CD8-positive, alpha-beta memory T cell (primary cell): ENCODE measurements at regions not wholly inside any gene's neighbourhood (a gene's known extent, or its start where the extent isn't known, plus 50 kb on each side); places are given as distances from the start of the nearest gene placed in this dataset.
A peak's percentile ranks its signal among the peaks of the same experiment; 100 is the strongest.

ENCODE experiments used
- CTCF ChIA-PET: fragments of 350-600 bp; sonication (Branson Sonifier 250); formaldehyde crosslinking; loops from one replicate; lab custom pipeline; 2021; ENCODE audit warnings: antibody characterized with exemption; lab: Charles Lee
- POLR2A ChIA-PET: fragments of 350-600 bp; sonication (Branson Sonifier 250); formaldehyde crosslinking; loops from one replicate; lab custom pipeline; 2021; ENCODE audit warnings: antibody characterized with exemption; lab: Charles Lee
- DNase-seq, 5 donors: peaks; one replicate each; pipeline versions ENCODE4 v3.0.0 to v3.0.0-alpha.2; 2020 to 2022; ENCODE audit warnings: mixed read lengths in 1 of 5
- H3K27ac ChIP-seq: one replicate; pipeline ENCODE4 v1.7.0; 2013; ENCODE audit warnings: low read depth, mild to moderate bottlenecking, low read length, moderate library complexity
- H3K27me3 ChIP-seq: 2 replicates; pipeline ENCODE4 v1.7.0; 2013; ENCODE audit warnings: low read length, mild to moderate bottlenecking; ENCODE audit not compliant: insufficient read depth, poor library complexity, severe bottlenecking
- H3K36me3 ChIP-seq: 2 replicates; pipeline ENCODE4 v1.7.0; 2013; ENCODE audit warnings: mild to moderate bottlenecking, low read length, moderate library complexity; ENCODE audit not compliant: insufficient read depth
- H3K4me1 ChIP-seq: 2 replicates; pipeline ENCODE4 v1.7.0; 2013; ENCODE audit warnings: mild to moderate bottlenecking, low read length, moderate library complexity; ENCODE audit not compliant: insufficient read depth
- H3K4me3 ChIP-seq: 2 replicates; pipeline ENCODE4 v1.7.0; 2013; ENCODE audit warnings: mild to moderate bottlenecking, low read length
- H3K9me3 ChIP-seq: 2 replicates; pipeline ENCODE4 v1.7.0; 2013; ENCODE audit warnings: mild to moderate bottlenecking, low read length
- H3K27ac Mint-ChIP-seq, 8 donors: one replicate each; pipeline ENCODE4 v1.8.0; 2020 to 2021; ENCODE audit warnings: mixed read lengths in 8 of 8, mild to moderate bottlenecking in 6 of 8, inconsistent platforms in 3 of 8, moderate library complexity in 3 of 8
- H3K27me3 Mint-ChIP-seq, 2 donors: one replicate each; pipeline ENCODE4 v1.8.0; 2020 to 2021; ENCODE audit warnings: mixed read lengths in 2 of 2, mild to moderate bottlenecking in 1 of 2, moderate library complexity in 1 of 2
- H3K36me3 Mint-ChIP-seq, 3 donors: one replicate each; pipeline ENCODE4 v1.8.0; 2020 to 2021; ENCODE audit warnings: mixed read lengths in 3 of 3, inconsistent platforms in 1 of 3, mild to moderate bottlenecking in 1 of 3
- H3K4me1 Mint-ChIP-seq, 3 donors: one replicate each; pipeline ENCODE4 v1.8.0; 2020 to 2021; ENCODE audit warnings: mixed read lengths in 3 of 3, inconsistent platforms in 1 of 3, mild to moderate bottlenecking in 1 of 3
- H3K4me3 Mint-ChIP-seq, 7 donors: one replicate each; pipeline ENCODE4 v1.8.0; 2020 to 2021; ENCODE audit warnings: mixed read lengths in 7 of 7, mild to moderate bottlenecking in 6 of 7, moderate library complexity in 4 of 7, inconsistent platforms in 2 of 7
- H3K9me3 Mint-ChIP-seq, 5 donors: one replicate each; pipeline ENCODE4 v1.8.0; 2020 to 2022; ENCODE audit warnings: mixed read lengths in 5 of 5, mild to moderate bottlenecking in 3 of 5, moderate library complexity in 2 of 5, inconsistent platforms in 1 of 5

DNA sequence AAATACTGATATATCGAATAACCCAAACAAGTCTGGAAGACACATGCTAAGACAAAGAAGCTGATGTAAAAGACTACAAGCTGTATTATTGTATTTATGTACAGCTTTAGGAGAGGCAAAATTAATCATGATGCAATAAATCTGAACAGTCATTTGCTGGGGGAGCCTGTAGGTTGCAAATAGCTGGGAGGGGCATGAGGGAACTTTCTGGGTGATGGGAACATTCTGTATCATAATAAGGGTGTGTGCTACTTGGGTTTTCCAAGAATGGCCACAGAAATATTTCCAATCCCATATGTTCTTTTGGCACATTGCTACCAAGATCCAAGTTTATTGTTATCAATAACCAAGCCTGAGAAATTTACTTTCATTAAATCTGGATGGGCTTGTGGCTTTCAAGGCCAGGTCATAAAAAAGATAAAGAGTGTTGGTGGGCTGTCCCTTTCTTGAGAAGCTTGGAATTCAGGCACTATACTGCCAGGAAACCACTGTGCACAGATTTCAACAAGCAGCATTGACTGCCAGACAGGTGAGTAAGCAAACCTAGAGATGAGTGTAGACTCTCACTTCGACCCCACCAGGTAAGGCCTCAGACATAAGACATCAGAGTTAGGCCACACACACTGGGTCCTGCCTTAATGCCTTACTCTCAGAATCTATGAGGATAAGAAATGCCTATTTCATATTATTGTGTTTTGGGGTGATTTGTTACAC lies 629.7 kb upstream of the FZD8 start:
- Histone ChIP-seq H3K4me1 (no peaks in the 10 kb centered on the region), H3K36me3 (no peaks in the 10 kb centered on the region), H3K4me3 (no peak overlapping the region), H3K9me3 (no peaks in the 10 kb centered on the region), H3K27ac (no peak overlapping the region), H3K27me3 (no peaks in the 10 kb centered on the region)
- Mint-ChIP-seq H3K4me3 (no peak overlapping the region), H3K9me3 (peaks cover 5 to 24% (median 12%) of the 10 kb centered on the region in 5 donors), H3K4me1 (no peaks in the 10 kb centered on the region), H3K36me3 (peaks cover 0 to 1% (median 0%) of the 10 kb centered on the region in 3 donors), H3K27me3 (no peaks in the 10 kb centered on the region), H3K27ac (no peak overlapping the region)
- ChIA-PET CTCF (no interaction called here), POLR2A (no interaction called here)
- DNase-seq, result no peak

GRCh38 chr10:36269222-36269621 lies 627.1 kb upstream of the FZD8 start:
- H3K27me3 Mint-ChIP-seq, result no peaks in the 10 kb centered on the region
- peaks cover 2 to 13% (median 8%) of the 10 kb centered on the region in 5 donors for H3K9me3 Mint-ChIP-seq
- no peaks in the 10 kb centered on the region for H3K4me1 ChIP-seq
- H3K9me3 ChIP-seq, result no peaks in the 10 kb centered on the region
- peak overlapping the region in 1 of 8 donors; percentile 58 for H3K27ac Mint-ChIP-seq
- DNase-seq, result no peak
- no peak overlapping the region for H3K4me3 Mint-ChIP-seq
- no peaks in the 10 kb centered on the region for H3K4me1 Mint-ChIP-seq
- ChIA-PET CTCF (no interaction called here), POLR2A (no interaction called here)
- no peak overlapping the region for H3K27ac ChIP-seq
- H3K27me3 ChIP-seq, result no peaks in the 10 kb centered on the region
- no peak overlapping the region for H3K4me3 ChIP-seq
- no peaks in the 10 kb centered on the region for H3K36me3 ChIP-seq
- peaks cover 0 to 1% (median 0%) of the 10 kb centered on the region in 3 donors for H3K36me3 Mint-ChIP-seq

GRCh38 chr10:36266923-36267322 lies 624.8 kb upstream of the FZD8 start:
- Histone ChIP-seq H3K4me1 (no peaks in the 10 kb centered on the region), H3K27ac (no peak overlapping the region), H3K4me3 (no peak overlapping the region), H3K36me3 (no peaks in the 10 kb centered on the region), H3K9me3 (no peaks in the 10 kb centered on the region), H3K27me3 (no peaks in the 10 kb centered on the region)
- Mint-ChIP-seq H3K27ac (no peak overlapping the region), H3K4me3 (no peak overlapping the region), H3K9me3 (peaks cover 4 to 19% (median 11%) of the 10 kb centered on the region in 5 donors), H3K27me3 (no peaks in the 10 kb centered on the region), H3K36me3 (peaks cover 0 to 1% (median 0%) of the 10 kb centered on the region in 3 donors), H3K4me1 (no peaks in the 10 kb centered on the region)
- DNase-seq, result no peak
- ChIA-PET CTCF (no interaction called here), POLR2A (no interaction called here)

GRCh38 chr10:36265741-36266140 lies 623.6 kb upstream of the FZD8 start:
- DNase-seq, result no peak
- Histone ChIP-seq H3K27me3 (no peaks in the 10 kb centered on the region), H3K36me3 (no peaks in the 10 kb centered on the region), H3K4me1 (no peaks in the 10 kb centered on the region), H3K27ac (no peak overlapping the region), H3K4me3 (no peak overlapping the region), H3K9me3 (no peaks in the 10 kb centered on the region)
- Mint-ChIP-seq H3K9me3 (peaks cover 7 to 19% (median 11%) of the 10 kb centered on the region in 5 donors), H3K4me1 (no peaks in the 10 kb centered on the region), H3K4me3 (no peak overlapping the region), H3K27me3 (no peaks in the 10 kb centered on the region), H3K27ac (no peak overlapping the region), H3K36me3 (peaks cover 0 to 1% (median 0%) of the 10 kb centered on the region in 3 donors)
- POLR2A ChIA-PET, result no interaction called here
- CTCF ChIA-PET, result no interaction called here

- Histone ChIP-seq H3K36me3 (no peaks in the 10 kb centered on the region), H3K27me3 (no peaks in the 10 kb centered on the region), H3K9me3 (no peaks in the 10 kb centered on the region), H3K4me1 (no peaks in the 10 kb centered on the region), H3K27ac (no peak overlapping the region), H3K4me3 (no peak overlapping the region)
- CTCF ChIA-PET, result no interaction called here
- H3K27me3 Mint-ChIP-seq, result no peaks in the 10 kb centered on the region
- H3K4me3 Mint-ChIP-seq, result no peak overlapping the region
- no peaks in the 10 kb centered on the region for H3K4me1 Mint-ChIP-seq
- H3K27ac Mint-ChIP-seq, result no peak overlapping the region
- H3K36me3 Mint-ChIP-seq, result peaks cover 0 to 1% (median 0%) of the 10 kb centered on the region in 3 donors
- H3K9me3 Mint-ChIP-seq, result peaks cover 4 to 27% (median 18%) of the 10 kb centered on the region in 5 donors
- POLR2A ChIA-PET, result no interaction called here
- DNase-seq, result no peak
Observed at GRCh38 chr10:36263871-36264270, 621.8 kb upstream of the FZD8 start.

- no peaks in the 10 kb centered on the region for H3K27me3 Mint-ChIP-seq
- CTCF ChIA-PET, result no interaction called here
- H3K27ac Mint-ChIP-seq, result no peak overlapping the region
- no peak overlapping the region for H3K27ac ChIP-seq
- POLR2A ChIA-PET, result no interaction called here
- H3K36me3 ChIP-seq, result no peaks in the 10 kb centered on the region
- no peaks in the 10 kb centered on the region for H3K4me1 Mint-ChIP-seq
- H3K9me3 Mint-ChIP-seq, result peaks cover 5 to 24% (median 13%) of the 10 kb centered on the region in 5 donors
- no peaks in the 10 kb centered on the region for H3K9me3 ChIP-seq
- no peaks in the 10 kb centered on the region for H3K4me1 ChIP-seq
- no peaks in the 10 kb centered on the region for H3K36me3 Mint-ChIP-seq
- DNase-seq, result no peak
- no peak overlapping the region for H3K4me3 Mint-ChIP-seq
- H3K27me3 ChIP-seq, result no peaks in the 10 kb centered on the region
- H3K4me3 ChIP-seq, result no peak overlapping the region
Observed at GRCh38 chr10:36256948-36257356, 614.9 kb upstream of the FZD8 start.

DNA sequence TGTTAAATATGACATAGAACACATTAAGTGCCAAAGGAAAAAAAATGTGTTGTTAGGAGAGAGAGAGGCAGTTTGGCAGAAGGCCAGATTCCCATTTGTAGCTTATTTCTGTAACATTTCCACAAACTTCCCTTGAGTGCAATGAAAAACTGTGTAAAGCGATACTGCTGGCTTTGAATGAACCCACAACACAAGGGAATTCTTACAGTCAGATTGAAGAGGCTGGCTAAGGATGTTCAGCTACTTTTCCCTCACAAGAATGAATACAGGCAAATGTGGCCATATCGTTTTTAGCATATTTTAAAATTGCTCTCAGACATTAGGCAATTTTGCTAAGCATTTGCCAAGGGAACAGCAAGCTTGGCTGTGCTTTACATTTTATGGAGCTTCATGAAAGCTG lies 614.1 kb upstream of the FZD8 start:
- POLR2A ChIA-PET, result no interaction called here
- no peaks in the 10 kb centered on the region for H3K36me3 ChIP-seq
- no peak for DNase-seq
- peaks cover 5 to 24% (median 14%) of the 10 kb centered on the region in 5 donors for H3K9me3 Mint-ChIP-seq
- no peaks in the 10 kb centered on the region for H3K9me3 ChIP-seq
- H3K4me3 ChIP-seq, result no peak overlapping the region
- H3K27me3 Mint-ChIP-seq, result no peaks in the 10 kb centered on the region
- CTCF ChIA-PET, result no interaction called here
- no peaks in the 10 kb centered on the region for H3K36me3 Mint-ChIP-seq
- no peak overlapping the region for H3K4me3 Mint-ChIP-seq
- H3K27me3 ChIP-seq, result no peaks in the 10 kb centered on the region
- H3K4me1 ChIP-seq, result no peaks in the 10 kb centered on the region
- H3K4me1 Mint-ChIP-seq, result no peaks in the 10 kb centered on the region
- no peak overlapping the region for H3K27ac ChIP-seq
- H3K27ac Mint-ChIP-seq, result no peak overlapping the region

DNA sequence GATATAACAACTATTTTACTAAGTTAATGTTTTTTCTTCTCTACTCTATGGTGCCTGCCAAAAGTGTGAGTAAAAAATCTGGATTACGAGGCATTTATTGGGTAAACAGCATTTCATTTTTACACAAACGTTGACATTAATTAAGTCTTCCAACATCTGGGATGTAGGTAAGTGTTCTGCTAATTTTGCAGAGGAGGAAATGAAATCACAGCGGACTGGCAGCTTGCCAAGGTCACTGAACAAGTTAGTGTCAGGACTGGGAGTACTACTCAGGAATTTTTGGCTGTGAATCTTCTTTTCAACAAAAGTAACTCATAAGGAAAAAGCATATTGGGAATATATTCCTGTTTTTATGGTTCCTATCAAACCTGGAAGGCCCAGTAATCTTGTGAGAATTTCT lies 612.1 kb upstream of the FZD8 start:
- Mint-ChIP-seq H3K27ac (no peak overlapping the region), H3K9me3 (peaks cover 5 to 21% (median 8%) of the 10 kb centered on the region in 5 donors), H3K36me3 (no peaks in the 10 kb centered on the region), H3K4me1 (no peaks in the 10 kb centered on the region), H3K27me3 (no peaks in the 10 kb centered on the region), H3K4me3 (no peak overlapping the region)
- no peak overlapping the region for H3K4me3 ChIP-seq
- POLR2A ChIA-PET, result no interaction called here
- DNase-seq, result no peak
- no peaks in the 10 kb centered on the region for H3K9me3 ChIP-seq
- CTCF ChIA-PET, result no interaction called here
- H3K4me1 ChIP-seq, result no peaks in the 10 kb centered on the region
- no peak overlapping the region for H3K27ac ChIP-seq
- no peaks in the 10 kb centered on the region for H3K27me3 ChIP-seq
- no peaks in the 10 kb centered on the region for H3K36me3 ChIP-seq
